ENCODE measurements at regions not wholly inside any gene's neighbourhood (a gene's known extent, or its start where the extent isn't known, plus 50 kb on each side); places are given as distances from the start of the nearest gene placed in this dataset.
"Not testable (repeated sequence)": the region's sequence is repeated elsewhere in the genome, so short reads cannot be mapped to it uniquely, and the experiment has no call there.

- no peak overlapping the region for H3K4me3 ChIP-seq
- ATAC-seq (no peak), DNase-seq (no peak)
- no peak for TF ChIP-seq CTCF (IDR thresholded peaks at IDR 0.05)
- H3K27me3 ChIP-seq, result no peaks in the 10 kb centered on the region
- no peaks in the 10 kb centered on the region for H3K4me1 ChIP-seq
- intact Hi-C loops (cut with DNase I), result no loop called here
- no peaks in the 10 kb centered on the region for H3K36me3 ChIP-seq
- no peaks in the 10 kb centered on the region for H3K9me3 ChIP-seq
- no peak overlapping the region for H3K27ac ChIP-seq
Measured at GRCh38 chr3:14267976-14268375, 89.4 kb downstream of the LSM3 start.

- Histone ChIP-seq H3K36me3 (no peaks in the 10 kb centered on the region), H3K4me3 (no peak overlapping the region), H3K27ac (no peak overlapping the region), H3K4me1 (no peaks in the 10 kb centered on the region), H3K27me3 (no peaks in the 10 kb centered on the region), H3K9me3 (no peaks in the 10 kb centered on the region)
- DNase-seq (no peak), ATAC-seq (no peak)
- no peak for TF ChIP-seq CTCF (IDR thresholded peaks at IDR 0.05)
- intact Hi-C loops (cut with DNase I), result no loop called here
Measured at GRCh38 chr3:14268897-14269296, 90.3 kb downstream of the LSM3 start.

- H3K9me3 ChIP-seq; intact Hi-C loops (cut with DNase I); H3K36me3 ChIP-seq; H3K27ac ChIP-seq; DNase-seq; ATAC-seq; H3K27me3 ChIP-seq; H3K4me1 ChIP-seq; H3K4me3 ChIP-seq: not testable (repeated sequence)
Measured at GRCh38 chr3:14272041-14272958, 93.7 kb downstream of the LSM3 start.

- intact Hi-C loops (cut with DNase I); H3K4me1 ChIP-seq; ATAC-seq; H3K9me3 ChIP-seq; H3K27ac ChIP-seq; H3K36me3 ChIP-seq; DNase-seq; H3K4me3 ChIP-seq; H3K27me3 ChIP-seq: not testable (repeated sequence)
Measured at GRCh38 chr3:14272959-14273560, 94.4 kb downstream of the LSM3 start.

GRCh38 chr3:14273901-14274611 lies 95.4 kb downstream of the LSM3 start:
- no peak overlapping the region for H3K4me3 ChIP-seq
- intact Hi-C loops (cut with DNase I), result no loop called here
- no peak for TF ChIP-seq CTCF (IDR thresholded peaks at IDR 0.05)
- H3K36me3 ChIP-seq, result no peaks in the 10 kb centered on the region
- no peaks in the 10 kb centered on the region for H3K27me3 ChIP-seq
- ATAC-seq (no peak), DNase-seq (no peak)
- H3K9me3 ChIP-seq, result no peaks in the 10 kb centered on the region
- no peaks in the 10 kb centered on the region for H3K4me1 ChIP-seq
- H3K27ac ChIP-seq, result no peak overlapping the region

GRCh38 chr3:14274612-14274936 lies 96.0 kb downstream of the LSM3 start:
- Histone ChIP-seq H3K36me3 (no peaks in the 10 kb centered on the region), H3K27ac (no peak overlapping the region), H3K4me1 (no peaks in the 10 kb centered on the region), H3K4me3 (no peak overlapping the region), H3K9me3 (no peaks in the 10 kb centered on the region), H3K27me3 (no peaks in the 10 kb centered on the region)
- no peak for TF ChIP-seq CTCF (IDR thresholded peaks at IDR 0.05)
- DNase-seq (no peak), ATAC-seq (no peak)
- intact Hi-C loops (cut with DNase I), result no loop called here

Measured in upper lobe of right lung (tissue), 1 donor.